ENCODE measurements at regions not wholly inside any gene's neighbourhood (a gene's known extent, or its start where the extent isn't known, plus 50 kb on each side); places are given as distances from the start of the nearest gene placed in this dataset.
"Not testable (repeated sequence)": the region's sequence is repeated elsewhere in the genome, so short reads cannot be mapped to it uniquely, and the experiment has no call there.

DNA sequence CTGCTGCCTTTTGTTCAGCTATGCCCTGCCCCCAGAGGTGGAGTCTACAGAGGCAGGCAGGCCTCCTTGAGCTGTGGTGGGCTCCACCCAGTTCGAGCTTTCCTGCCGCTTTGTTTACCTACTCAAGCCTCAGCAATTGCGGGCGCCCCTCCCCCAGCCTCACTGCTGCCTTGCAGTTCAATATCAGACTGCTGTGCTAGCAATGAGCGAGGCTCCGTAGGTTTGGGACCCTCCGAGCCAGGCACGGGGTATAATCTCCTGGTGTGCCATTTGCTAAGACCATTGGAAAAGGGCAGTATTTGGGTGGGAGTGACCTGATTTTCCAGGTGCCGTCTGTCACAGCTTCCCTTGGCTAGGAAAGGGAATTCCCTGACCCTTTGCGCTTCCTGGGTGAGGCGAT is 51.9 kb downstream of the DIPK2A start:
- H3K79me1 ChIP-seq (replicated peaks; ENCODE audit: low read length, poor library complexity, severe bottlenecking); H3K27ac ChIP-seq (ENCODE audit: low read length, poor library complexity, severe bottlenecking); H4K8ac ChIP-seq (ENCODE audit: low read length); H2BK12ac ChIP-seq (ENCODE audit: low read length in 2 of 2); H2BK5ac ChIP-seq (ENCODE audit: low read depth, low read length, poor library complexity, severe bottlenecking); H3K4ac ChIP-seq (ENCODE audit: low read depth in 1 of 2, low read length in 2 of 2); H3K4me1 ChIP-seq (ENCODE audit: control insufficient read depth, insufficient read depth, low read depth, low read length); H2BK120ac ChIP-seq (ENCODE audit: low read depth, low read length); H4K91ac ChIP-seq (ENCODE audit: low read length); H2BK15ac ChIP-seq (ENCODE audit: low read depth, poor library complexity, severe bottlenecking); H3K9ac ChIP-seq (ENCODE audit: low read length); H2AFZ ChIP-seq (ENCODE audit: low read depth, low read length); H3K9me3 ChIP-seq (ENCODE audit: control insufficient read depth, low read length); H3K14ac ChIP-seq (ENCODE audit: low read length in 2 of 2); DNase-seq; H3K27me3 ChIP-seq (ENCODE audit: control insufficient read depth in 1 of 2, insufficient read depth in 1 of 2, low read length in 2 of 2); H3K36me3 ChIP-seq (ENCODE audit: control insufficient read depth in 1 of 2, insufficient read depth in 2 of 2, low read depth in 1 of 2, low read length in 2 of 2); H3K4me2 ChIP-seq (ENCODE audit: low read length, poor library complexity, severe bottlenecking); H3K4me3 ChIP-seq (ENCODE audit: insufficient read depth in 1 of 2, low read depth in 1 of 2, low read length in 2 of 2); H2AK5ac ChIP-seq (ENCODE audit: low read length, severe bottlenecking); H3K23ac ChIP-seq (ENCODE audit: low read length in 2 of 2); H3K18ac ChIP-seq (ENCODE audit: low read depth in 1 of 2, low read length in 2 of 2): not testable (repeated sequence)
- WGBS, result 94% methylated on average over 11 of the region's 11 CpGs

DNA sequence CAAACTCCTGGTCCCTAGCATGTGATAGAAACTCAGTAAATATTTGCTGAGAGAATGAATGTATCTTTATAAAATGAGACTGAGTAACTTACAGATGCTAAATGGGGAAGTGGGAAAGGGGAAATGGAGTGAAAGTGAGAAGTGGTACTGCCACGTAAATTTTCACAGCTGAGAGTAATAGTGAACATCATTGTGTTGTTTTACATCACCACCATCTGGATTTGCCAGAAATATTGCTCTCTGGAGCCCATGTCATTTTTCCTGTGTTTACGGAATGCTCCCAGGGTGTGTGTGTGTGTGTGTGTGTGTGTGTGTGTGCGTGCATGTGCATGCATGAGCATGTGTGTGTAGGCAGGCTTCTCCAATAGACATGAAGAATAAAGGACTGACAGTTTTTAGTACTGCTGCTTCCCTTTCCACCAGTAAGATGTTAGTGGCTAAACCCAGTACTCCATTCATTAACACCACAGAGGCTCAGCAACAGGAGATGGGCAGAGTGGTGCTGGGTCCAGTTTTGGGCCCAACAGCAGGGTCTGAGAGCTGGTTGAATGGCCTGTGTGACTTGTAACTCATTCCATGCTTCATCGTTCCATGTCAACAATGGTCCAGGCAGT is 57.3 kb downstream of the DIPK2A start:
- Histone ChIP-seq H3K4me1 (ENCODE audit: control insufficient read depth, insufficient read depth, low read depth, low read length) (no peaks in the 10 kb centered on the region), H3K4me3 (ENCODE audit: insufficient read depth in 1 of 2, low read depth in 1 of 2, low read length in 2 of 2) (no peak overlapping the region), H3K4ac (ENCODE audit: low read depth in 1 of 2, low read length in 2 of 2) (no peak overlapping the region)

DNA sequence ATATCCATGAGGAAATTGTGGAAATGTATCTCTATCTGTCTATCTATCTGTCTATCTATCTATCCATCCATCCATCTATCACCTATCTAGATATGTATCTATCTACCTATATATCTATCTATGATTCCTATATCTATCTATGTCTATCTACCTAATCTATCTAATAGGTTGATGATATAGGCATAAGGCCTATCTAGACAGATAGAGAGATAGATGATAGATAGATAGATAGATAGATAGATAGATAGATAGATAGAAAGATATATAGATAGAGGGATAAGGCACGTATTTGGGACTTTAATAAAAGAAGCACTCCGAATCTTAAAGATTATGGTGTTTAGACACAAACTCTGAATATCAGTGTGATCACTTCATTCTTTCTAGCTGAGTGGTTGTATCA is 58.1 kb downstream of the DIPK2A start:
- Histone ChIP-seq H3K4me2 (ENCODE audit: low read length, poor library complexity, severe bottlenecking) (no peak overlapping the region), H3K36me3 (ENCODE audit: control insufficient read depth in 1 of 2, insufficient read depth in 2 of 2, low read depth in 1 of 2, low read length in 2 of 2) (no peaks in the 10 kb centered on the region), H2BK15ac (ENCODE audit: low read depth, poor library complexity, severe bottlenecking) (no peak overlapping the region), H3K27me3 (ENCODE audit: control insufficient read depth in 1 of 2, insufficient read depth in 1 of 2, low read length in 2 of 2) (no peaks in the 10 kb centered on the region), H2AFZ (ENCODE audit: low read depth, low read length) (no peak overlapping the region), H2AK5ac (ENCODE audit: low read length, severe bottlenecking) (no peak overlapping the region), H4K8ac (ENCODE audit: low read length) (no peak overlapping the region), H3K79me1 (replicated peaks; ENCODE audit: low read length, poor library complexity, severe bottlenecking) (peaks cover 2% of the 10 kb centered on the region), H3K4ac (ENCODE audit: low read depth in 1 of 2, low read length in 2 of 2) (no peak overlapping the region), H3K23ac (ENCODE audit: low read length in 2 of 2) (no peak overlapping the region), H3K27ac (ENCODE audit: low read length, poor library complexity, severe bottlenecking) (no peak overlapping the region), H3K4me1 (ENCODE audit: control insufficient read depth, insufficient read depth, low read depth, low read length) (no peaks in the 10 kb centered on the region), H2BK5ac (ENCODE audit: low read depth, low read length, poor library complexity, severe bottlenecking) (no peak overlapping the region), H3K18ac (ENCODE audit: low read depth in 1 of 2, low read length in 2 of 2) (no peak overlapping the region), H3K9me3 (ENCODE audit: control insufficient read depth, low read length) (no peaks in the 10 kb centered on the region), H4K91ac (ENCODE audit: low read length) (no peak overlapping the region), H3K4me3 (ENCODE audit: insufficient read depth in 1 of 2, low read depth in 1 of 2, low read length in 2 of 2) (no peak overlapping the region), H3K9ac (ENCODE audit: low read length) (no peak overlapping the region), H3K14ac (ENCODE audit: low read length in 2 of 2) (no peak overlapping the region), H2BK120ac (ENCODE audit: low read depth, low read length) (no peak overlapping the region), H2BK12ac (ENCODE audit: low read length in 2 of 2) (no peak overlapping the region)
- 93% methylated on average over 2 of the region's 2 CpGs for WGBS
- no peak for DNase-seq

More for the DNA sequence above, 57.3 kb downstream of the DIPK2A start:
- H3K4me2 ChIP-seq (ENCODE audit: low read length, poor library complexity, severe bottlenecking), result no peak overlapping the region
- no peak overlapping the region for H3K9ac ChIP-seq (ENCODE audit: low read length)
- H3K9me3 ChIP-seq (ENCODE audit: control insufficient read depth, low read length), result no peaks in the 10 kb centered on the region
- no peak overlapping the region for H2BK15ac ChIP-seq (ENCODE audit: low read depth, poor library complexity, severe bottlenecking)
- peaks cover 2% of the 10 kb centered on the region for H3K79me1 ChIP-seq (replicated peaks; ENCODE audit: low read length, poor library complexity, severe bottlenecking)
- H4K8ac ChIP-seq (ENCODE audit: low read length), result no peak overlapping the region
- no peaks in the 10 kb centered on the region for H3K27me3 ChIP-seq (ENCODE audit: control insufficient read depth in 1 of 2, insufficient read depth in 1 of 2, low read length in 2 of 2)
- no peak overlapping the region for H2AK5ac ChIP-seq (ENCODE audit: low read length, severe bottlenecking)
- no peak overlapping the region for H2BK12ac ChIP-seq (ENCODE audit: low read length in 2 of 2)
- H3K14ac ChIP-seq (ENCODE audit: low read length in 2 of 2), result no peak overlapping the region
- no peak overlapping the region for H3K23ac ChIP-seq (ENCODE audit: low read length in 2 of 2)
- H4K91ac ChIP-seq (ENCODE audit: low read length), result no peak overlapping the region
- no peaks in the 10 kb centered on the region for H3K36me3 ChIP-seq (ENCODE audit: control insufficient read depth in 1 of 2, insufficient read depth in 2 of 2, low read depth in 1 of 2, low read length in 2 of 2)
- 85% methylated on average over 4 of the region's 4 CpGs for WGBS
- H3K27ac ChIP-seq (ENCODE audit: low read length, poor library complexity, severe bottlenecking), result no peak overlapping the region
- no peak for DNase-seq
- H3K18ac ChIP-seq (ENCODE audit: low read depth in 1 of 2, low read length in 2 of 2), result no peak overlapping the region
- H2AFZ ChIP-seq (ENCODE audit: low read depth, low read length), result no peak overlapping the region
- H2BK120ac ChIP-seq (ENCODE audit: low read depth, low read length), result no peak overlapping the region
- no peak overlapping the region for H2BK5ac ChIP-seq (ENCODE audit: low read depth, low read length, poor library complexity, severe bottlenecking)

DNA sequence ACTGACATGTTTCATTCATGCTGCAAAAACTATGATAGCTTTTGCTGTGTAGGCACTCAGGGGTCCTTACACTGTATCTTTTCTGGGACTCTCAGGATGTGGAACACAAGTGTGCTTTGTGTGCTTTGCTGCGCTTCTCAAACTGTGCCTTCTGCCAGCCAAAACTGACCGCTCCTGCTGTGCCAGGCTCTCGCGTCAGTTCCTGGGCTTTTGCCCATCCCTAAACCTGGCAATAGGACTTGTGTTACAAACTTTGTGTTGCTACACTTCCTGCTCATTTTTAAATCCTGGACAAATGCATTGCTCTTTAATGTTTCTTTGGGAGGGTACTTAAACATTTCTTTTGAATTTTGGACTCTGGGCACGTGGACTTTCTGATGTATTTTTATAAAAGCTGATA is 60.3 kb downstream of the DIPK2A start:
- Histone ChIP-seq H3K36me3 (ENCODE audit: control insufficient read depth in 1 of 2, insufficient read depth in 2 of 2, low read depth in 1 of 2, low read length in 2 of 2) (no peaks in the 10 kb centered on the region), H2AK5ac (ENCODE audit: low read length, severe bottlenecking) (no peak overlapping the region), H3K4me3 (ENCODE audit: insufficient read depth in 1 of 2, low read depth in 1 of 2, low read length in 2 of 2) (no peak overlapping the region), H3K23ac (ENCODE audit: low read length in 2 of 2) (no peak overlapping the region), H2AFZ (ENCODE audit: low read depth, low read length) (no peak overlapping the region), H3K4me2 (ENCODE audit: low read length, poor library complexity, severe bottlenecking) (no peak overlapping the region), H4K91ac (ENCODE audit: low read length) (no peak overlapping the region), H3K27me3 (ENCODE audit: control insufficient read depth in 1 of 2, insufficient read depth in 1 of 2, low read length in 2 of 2) (no peaks in the 10 kb centered on the region), H3K4ac (ENCODE audit: low read depth in 1 of 2, low read length in 2 of 2) (no peak overlapping the region), H2BK15ac (ENCODE audit: low read depth, poor library complexity, severe bottlenecking) (no peak overlapping the region), H3K4me1 (ENCODE audit: control insufficient read depth, insufficient read depth, low read depth, low read length) (no peaks in the 10 kb centered on the region), H2BK120ac (ENCODE audit: low read depth, low read length) (no peak overlapping the region), H3K9me3 (ENCODE audit: control insufficient read depth, low read length) (no peaks in the 10 kb centered on the region), H4K8ac (ENCODE audit: low read length) (no peak overlapping the region), H2BK12ac (ENCODE audit: low read length in 2 of 2) (no peak overlapping the region), H2BK5ac (ENCODE audit: low read depth, low read length, poor library complexity, severe bottlenecking) (no peak overlapping the region), H3K14ac (ENCODE audit: low read length in 2 of 2) (peak overlapping the region in 1 of 2 experiments; percentile 79), H3K18ac (ENCODE audit: low read depth in 1 of 2, low read length in 2 of 2) (peak overlapping the region in 1 of 2 experiments; percentile 53), H3K9ac (ENCODE audit: low read length) (no peak overlapping the region), H3K27ac (ENCODE audit: low read length, poor library complexity, severe bottlenecking) (no peak overlapping the region), H3K79me1 (replicated peaks; ENCODE audit: low read length, poor library complexity, severe bottlenecking) (peaks cover 2% of the 10 kb centered on the region)
- DNase-seq, result no peak
- 100% methylated on average over 4 of the region's 5 CpGs for whole genome bisulfite sequencing
